ENCODE measurements at regions not wholly inside any gene's neighbourhood (a gene's known extent, or its start where the extent isn't known, plus 50 kb on each side); places are given as distances from the start of the nearest gene placed in this dataset.

- H3K36me3 Mint-ChIP-seq, result no peaks in the 10 kb centered on the region
- Histone ChIP-seq H3K4me2 (no peak overlapping the region), H3K36me3 (no peaks in the 10 kb centered on the region), H3F3A (ENCODE audit: low read depth) (no peaks in the 10 kb centered on the region), H3K9ac (no peak overlapping the region), H3K27me3 (no peaks in the 10 kb centered on the region), H3K27ac (no peak overlapping the region), H3K9me3 (ENCODE audit: low read depth) (no peaks in the 10 kb centered on the region), H4K20me1 (ENCODE audit: low read depth) (no peaks in the 10 kb centered on the region), H3K79me2 (ENCODE audit: low read depth) (no peaks in the 10 kb centered on the region), H3K4me1 (no peaks in the 10 kb centered on the region), H2AFZ (replicated peaks) (no peak overlapping the region), H3K4me3 (no peak overlapping the region)
- H3K4me1 Mint-ChIP-seq, result no peaks in the 10 kb centered on the region
- no peak for DNase-seq (ENCODE audit: low spot score)
- H3K4me3 Mint-ChIP-seq, result no peak overlapping the region
- no peaks in the 10 kb centered on the region for H3K9me3 Mint-ChIP-seq
- H3K27ac Mint-ChIP-seq, result no peak overlapping the region
- no peaks in the 10 kb centered on the region for H3K27me3 Mint-ChIP-seq (ENCODE audit: insufficient read depth, low read depth)
- TF ChIP-seq CTCF (IDR thresholded peaks at IDR 0.05) (peak; percentile 52), EZH2phosphoT487 (IDR thresholded peaks at IDR 0.05) (no peak)
These were observed 339.2 kb downstream of the PRR16 start for GRCh38 chr5:120803282-120803681.

- Histone ChIP-seq H3K4me3 (no peak overlapping the region), H3K27me3 (no peaks in the 10 kb centered on the region), H3K9ac (no peak overlapping the region), H3K36me3 (no peaks in the 10 kb centered on the region), H3K79me2 (ENCODE audit: low read depth) (no peaks in the 10 kb centered on the region), H3K27ac (no peak overlapping the region), H3K9me3 (ENCODE audit: low read depth) (no peaks in the 10 kb centered on the region), H4K20me1 (ENCODE audit: low read depth) (no peaks in the 10 kb centered on the region), H2AFZ (replicated peaks) (peak overlapping the region; percentile 6), H3K4me1 (no peaks in the 10 kb centered on the region), H3F3A (ENCODE audit: low read depth) (no peaks in the 10 kb centered on the region), H3K4me2 (no peak overlapping the region)
- TF ChIP-seq CTCF (IDR thresholded peaks at IDR 0.05) (no peak), EZH2 (IDR thresholded peaks at IDR 0.05) (no peak), EZH2phosphoT487 (IDR thresholded peaks at IDR 0.05) (no peak)
- Mint-ChIP-seq H3K27me3 (ENCODE audit: insufficient read depth, low read depth) (no peaks in the 10 kb centered on the region), H3K4me1 (no peaks in the 10 kb centered on the region), H3K4me3 (no peak overlapping the region), H3K9me3 (no peaks in the 10 kb centered on the region), H3K27ac (no peak overlapping the region), H3K36me3 (no peaks in the 10 kb centered on the region)
- DNase-seq (ENCODE audit: low spot score), result no peak
These were observed 341.0 kb downstream of the PRR16 start for GRCh38 chr5:120805131-120805530.

DNA sequence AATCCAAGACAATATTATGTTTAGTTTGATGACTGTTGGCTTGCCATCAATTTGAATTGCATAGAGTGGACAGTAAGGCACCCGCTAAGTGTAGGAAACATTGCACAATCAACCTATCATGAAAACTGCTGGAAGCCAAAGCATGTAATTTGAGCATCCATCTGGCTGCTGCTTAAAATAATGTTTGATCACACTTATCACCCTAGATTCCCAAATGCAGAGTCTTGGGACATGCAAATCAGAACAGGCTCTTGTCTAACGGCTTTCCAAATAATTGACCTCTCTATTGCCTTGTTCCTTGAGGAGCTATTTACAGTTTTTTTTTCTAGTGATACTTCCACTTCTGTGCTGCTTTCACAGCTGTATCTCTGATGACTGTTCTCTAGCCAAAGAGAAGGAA lies 342.1 kb downstream of the PRR16 start:
- Histone ChIP-seq H3K9me3 (ENCODE audit: low read depth) (no peaks in the 10 kb centered on the region), H3K4me3 (no peak overlapping the region), H3K9ac (no peak overlapping the region), H3K36me3 (no peaks in the 10 kb centered on the region), H3K4me1 (no peaks in the 10 kb centered on the region), H2AFZ (replicated peaks) (peak overlapping the region; percentile 17), H3K79me2 (ENCODE audit: low read depth) (no peaks in the 10 kb centered on the region), H3F3A (ENCODE audit: low read depth) (no peaks in the 10 kb centered on the region), H3K27ac (no peak overlapping the region), H3K27me3 (no peaks in the 10 kb centered on the region), H3K4me2 (no peak overlapping the region), H4K20me1 (ENCODE audit: low read depth) (no peaks in the 10 kb centered on the region)
- Mint-ChIP-seq H3K9me3 (no peaks in the 10 kb centered on the region), H3K27ac (no peak overlapping the region), H3K27me3 (ENCODE audit: insufficient read depth, low read depth) (no peaks in the 10 kb centered on the region), H3K4me1 (no peaks in the 10 kb centered on the region), H3K4me3 (no peak overlapping the region), H3K36me3 (no peaks in the 10 kb centered on the region)
- no peak for DNase-seq (ENCODE audit: low spot score)
- TF ChIP-seq EZH2 (IDR thresholded peaks at IDR 0.05), result no peak
- no peak for TF ChIP-seq CTCF (IDR thresholded peaks at IDR 0.05)
- TF ChIP-seq EZH2phosphoT487 (IDR thresholded peaks at IDR 0.05), result no peak

- H2AFZ ChIP-seq (replicated peaks), result no peak overlapping the region
- no peak overlapping the region for H3K27ac Mint-ChIP-seq
- TF ChIP-seq EZH2phosphoT487 (IDR thresholded peaks at IDR 0.05), result no peak
- TF ChIP-seq EZH2 (IDR thresholded peaks at IDR 0.05), result no peak
- TF ChIP-seq CTCF (IDR thresholded peaks at IDR 0.05), result no peak
These were observed 344.0 kb downstream of the PRR16 start for GRCh38 chr5:120808135-120808534.

More at GRCh38 chr5:120808135-120808534, 344.0 kb downstream of the PRR16 start:
- Mint-ChIP-seq H3K4me3 (no peak overlapping the region), H3K4me1 (no peaks in the 10 kb centered on the region), H3K27me3 (ENCODE audit: insufficient read depth, low read depth) (no peaks in the 10 kb centered on the region), H3K36me3 (no peaks in the 10 kb centered on the region), H3K9me3 (peaks cover 2% of the 10 kb centered on the region)
- H3K36me3 ChIP-seq, result no peaks in the 10 kb centered on the region
- no peak overlapping the region for H3K9ac ChIP-seq
- DNase-seq (ENCODE audit: low spot score), result no peak
- no peaks in the 10 kb centered on the region for H3F3A ChIP-seq (ENCODE audit: low read depth)
- no peaks in the 10 kb centered on the region for H3K27me3 ChIP-seq
- H3K4me2 ChIP-seq, result no peak overlapping the region
- no peak overlapping the region for H3K27ac ChIP-seq
- H3K79me2 ChIP-seq (ENCODE audit: low read depth), result no peaks in the 10 kb centered on the region
- no peaks in the 10 kb centered on the region for H4K20me1 ChIP-seq (ENCODE audit: low read depth)
- no peaks in the 10 kb centered on the region for H3K9me3 ChIP-seq (ENCODE audit: low read depth)
- H3K4me1 ChIP-seq, result no peaks in the 10 kb centered on the region
- H3K4me3 ChIP-seq, result no peak overlapping the region

All from neural progenitor cell (in vitro differentiated cells).